HUES48 (cell line): ENCODE measurements at regions not wholly inside any gene's neighbourhood (a gene's known extent, or its start where the extent isn't known, plus 50 kb on each side); places are given as distances from the start of the nearest gene placed in this dataset.

ENCODE experiments used
- H3K27ac ChIP-seq: one replicate; pipeline ENCODE4 v1.7.0; 2013; ENCODE audit warnings: low read depth, low read length, inconsistent platforms
- H3K27me3 ChIP-seq: 2 replicates; pipeline ENCODE4 v1.6.1; 2013; ENCODE audit warnings: mild to moderate bottlenecking, low read length; ENCODE audit not compliant: control insufficient read depth, insufficient read depth
- H3K36me3 ChIP-seq: 2 replicates; pipeline ENCODE4 v1.6.1; 2013; ENCODE audit warnings: low read length; ENCODE audit not compliant: control insufficient read depth, insufficient read depth
- H3K4me1 ChIP-seq: 2 replicates; pipeline ENCODE4 v1.6.1; 2013; ENCODE audit warnings: mild to moderate bottlenecking, low read length; ENCODE audit not compliant: control insufficient read depth, insufficient read depth
- H3K4me3 ChIP-seq: 2 replicates; pipeline ENCODE4 v1.5.1; 2013; ENCODE audit warnings: mild to moderate bottlenecking, low read depth, low read length
- H3K9ac ChIP-seq: 2 replicates; pipeline ENCODE4 v1.6.1; 2013; ENCODE audit warnings: mild to moderate bottlenecking, low read depth, low read length, moderate library complexity
- H3K9me3 ChIP-seq: 2 replicates; pipeline ENCODE4 v1.6.1; 2013; ENCODE audit warnings: low read length; ENCODE audit not compliant: control insufficient read depth, insufficient read depth

DNA sequence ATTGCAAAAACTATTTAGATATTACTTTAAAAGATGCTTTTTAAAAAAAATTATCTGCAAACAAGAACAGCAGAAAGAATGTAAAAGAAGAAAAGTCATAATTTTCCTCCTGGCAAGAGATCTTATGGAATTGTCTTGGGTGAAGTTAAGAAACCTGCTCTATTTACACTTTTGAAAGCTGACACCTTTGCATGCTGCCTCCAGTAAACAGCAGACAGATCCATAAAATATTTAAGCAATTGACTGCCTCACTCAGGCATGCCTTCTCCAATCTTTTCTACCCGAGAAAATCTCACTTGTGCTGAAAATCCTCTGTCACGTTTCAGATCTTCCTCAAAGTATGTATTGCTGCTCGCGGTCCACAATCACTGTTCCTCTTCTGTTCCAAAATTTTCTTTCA lies 107.9 kb upstream of the ZP4 start:
- Histone ChIP-seq H3K27me3 (no peaks in the 10 kb centered on the region), H3K27ac (no peak overlapping the region), H3K9me3 (no peaks in the 10 kb centered on the region), H3K4me3 (no peak overlapping the region), H3K36me3 (no peaks in the 10 kb centered on the region), H3K9ac (no peak overlapping the region), H3K4me1 (peaks cover 16% of the 10 kb centered on the region; the same call in 1 of the 2 replicates)

DNA sequence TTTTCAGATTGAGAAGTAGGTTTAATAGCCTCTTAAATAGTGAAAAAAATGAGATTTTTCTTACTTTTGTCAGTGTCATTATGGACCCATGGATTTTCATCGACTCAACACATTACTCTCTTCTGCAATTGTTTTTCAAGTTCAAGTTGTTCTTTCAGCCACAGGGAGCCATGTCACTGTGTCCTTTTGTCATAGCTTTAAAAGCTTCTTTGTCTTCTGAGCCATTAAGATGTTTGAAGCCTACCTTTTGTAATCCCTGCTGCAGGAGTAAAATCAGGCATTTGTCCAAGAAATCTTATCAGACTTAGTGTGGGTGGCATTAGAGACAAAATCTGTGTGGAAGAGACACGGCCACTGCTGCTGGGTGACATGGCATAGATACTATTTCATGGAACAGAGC lies 92.8 kb upstream of the ZP4 start:
- H3K27me3 ChIP-seq = no peaks in the 10 kb centered on the region
- H3K9me3 ChIP-seq = no peaks in the 10 kb centered on the region
- H3K36me3 ChIP-seq = no peaks in the 10 kb centered on the region
- H3K9ac ChIP-seq = no peak overlapping the region
- no peak overlapping the region for H3K4me3 ChIP-seq
- no peak overlapping the region for H3K27ac ChIP-seq
- no peaks in the 10 kb centered on the region for H3K4me1 ChIP-seq

GRCh38 chr1:237981223-237981622 lies 90.5 kb upstream of the ZP4 start:
- Histone ChIP-seq H3K4me1 (peaks cover 6% of the 10 kb centered on the region), H3K36me3 (no peaks in the 10 kb centered on the region), H3K4me3 (no peak overlapping the region), H3K9ac (no peak overlapping the region), H3K27me3 (no peaks in the 10 kb centered on the region), H3K27ac (no peak overlapping the region), H3K9me3 (no peaks in the 10 kb centered on the region)

DNA sequence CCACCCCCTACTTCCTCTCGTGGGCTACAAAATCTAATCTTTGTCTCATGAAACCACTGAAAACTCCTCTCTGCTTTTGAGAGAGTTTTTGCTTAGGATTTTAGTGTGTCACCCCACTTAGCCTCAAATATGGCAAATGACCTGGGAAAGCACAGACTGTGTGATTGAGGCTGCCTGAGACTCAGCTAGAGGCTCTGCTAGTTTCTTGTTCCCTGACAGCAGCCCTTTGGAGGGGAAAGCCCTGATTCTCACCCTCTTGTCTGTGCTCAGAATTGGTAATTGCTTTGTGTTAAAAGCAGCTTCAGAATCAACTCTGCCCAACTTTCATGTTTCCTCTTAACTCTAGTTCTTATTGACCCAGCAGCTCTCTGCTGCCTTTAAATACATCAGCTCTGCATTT lies 85.6 kb upstream of the ZP4 start:
- Histone ChIP-seq H3K27ac (no peak overlapping the region), H3K4me1 (peaks cover 8% of the 10 kb centered on the region), H3K9ac (no peak overlapping the region), H3K27me3 (no peaks in the 10 kb centered on the region), H3K36me3 (no peaks in the 10 kb centered on the region), H3K9me3 (no peaks in the 10 kb centered on the region), H3K4me3 (no peak overlapping the region)

GRCh38 chr1:237975903-237976302 lies 85.2 kb upstream of the ZP4 start:
- Histone ChIP-seq H3K9ac (no peak overlapping the region), H3K27ac (no peak overlapping the region)

DNA sequence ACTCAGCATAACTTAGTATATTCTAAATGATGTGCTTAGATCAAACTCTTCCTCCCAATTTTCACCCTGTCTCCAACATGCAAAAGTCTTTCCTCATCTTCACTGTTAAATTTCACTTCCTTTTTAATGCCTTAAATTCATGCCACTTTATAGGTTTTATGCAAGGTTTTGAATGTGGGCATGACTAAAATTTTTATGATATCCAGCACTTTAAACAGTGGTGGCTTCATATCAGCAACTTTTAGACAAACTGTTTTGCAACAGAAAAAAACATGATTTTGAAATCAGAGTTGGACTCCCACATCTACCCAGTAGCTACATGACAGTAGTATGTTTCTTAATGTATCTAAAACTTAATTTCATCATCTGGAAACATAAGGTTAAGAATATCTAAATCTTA lies 84.7 kb upstream of the ZP4 start:
- H3K4me3 ChIP-seq = no peak overlapping the region
- H3K9me3 ChIP-seq = no peaks in the 10 kb centered on the region

More at GRCh38 chr1:237975903-237976302, 85.2 kb upstream of the ZP4 start:
- H3K27me3 ChIP-seq = no peaks in the 10 kb centered on the region
- H3K36me3 ChIP-seq = no peaks in the 10 kb centered on the region
- H3K4me1 ChIP-seq = peaks cover 8% of the 10 kb centered on the region
- H3K4me3 ChIP-seq = no peak overlapping the region
- H3K9me3 ChIP-seq = no peaks in the 10 kb centered on the region

DNA sequence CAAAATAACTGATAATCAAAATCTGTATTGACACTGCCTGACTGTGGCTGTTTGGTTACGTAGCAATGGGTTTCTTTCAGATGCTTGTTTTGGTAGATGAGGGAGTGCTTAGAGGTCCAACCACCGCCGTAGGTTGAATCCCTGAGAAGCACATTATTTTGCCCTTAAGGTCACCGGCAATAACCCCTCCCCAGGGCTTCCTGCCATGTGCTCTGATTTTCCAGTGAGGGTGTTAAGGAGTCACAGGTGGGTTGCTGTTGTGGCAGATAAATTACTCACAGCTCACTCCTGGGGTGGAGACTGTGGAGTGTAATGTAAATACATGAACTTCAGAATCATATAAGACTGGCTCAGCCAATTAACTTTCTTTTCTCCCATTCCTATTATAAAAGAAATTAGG lies 81.5 kb upstream of the ZP4 start:
- no peaks in the 10 kb centered on the region for H3K27me3 ChIP-seq
- no peaks in the 10 kb centered on the region for H3K9me3 ChIP-seq

More for the DNA sequence above, 84.7 kb upstream of the ZP4 start:
- no peaks in the 10 kb centered on the region for H3K27me3 ChIP-seq
- H3K4me1 ChIP-seq = peaks cover 8% of the 10 kb centered on the region
- no peak overlapping the region for H3K9ac ChIP-seq
- no peaks in the 10 kb centered on the region for H3K36me3 ChIP-seq
- no peak overlapping the region for H3K27ac ChIP-seq

GRCh38 chr1:237962985-237963384 lies 72.3 kb upstream of the ZP4 start:
- Histone ChIP-seq H3K27me3 (no peaks in the 10 kb centered on the region), H3K9me3 (no peaks in the 10 kb centered on the region), H3K4me1 (peaks cover 17% of the 10 kb centered on the region), H3K9ac (no peak overlapping the region), H3K36me3 (no peaks in the 10 kb centered on the region), H3K27ac (no peak overlapping the region), H3K4me3 (no peak overlapping the region)

More for the DNA sequence above, 81.5 kb upstream of the ZP4 start:
- H3K4me3 ChIP-seq = no peak overlapping the region
- no peak overlapping the region for H3K27ac ChIP-seq
- H3K4me1 ChIP-seq = peaks cover 5% of the 10 kb centered on the region; the same call in 1 of the 2 replicates
- H3K9ac ChIP-seq = no peak overlapping the region
- no peaks in the 10 kb centered on the region for H3K36me3 ChIP-seq

- no peak overlapping the region for H3K4me3 ChIP-seq
- H3K27ac ChIP-seq = no peak overlapping the region
Measured at GRCh38 chr1:237961754-237962153, 71.0 kb upstream of the ZP4 start.

DNA sequence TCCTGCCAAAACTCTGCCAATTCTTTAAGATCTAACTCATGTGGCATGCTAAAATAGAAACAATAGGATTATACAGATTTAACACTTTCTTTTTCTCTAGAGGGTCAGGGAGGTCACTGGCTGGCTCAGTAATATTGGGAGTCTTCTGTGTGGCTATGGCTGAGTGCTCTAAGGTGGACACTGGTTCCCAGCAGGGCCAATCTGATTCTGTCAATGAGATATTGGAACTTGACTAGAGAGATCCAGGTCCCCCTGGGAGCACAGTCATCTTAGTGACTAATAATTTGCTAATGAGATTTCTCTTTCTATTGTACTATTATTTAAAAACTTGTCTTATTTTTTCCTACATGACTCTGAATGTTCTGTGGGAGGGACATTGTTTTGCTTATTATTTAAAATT lies 69.1 kb upstream of the ZP4 start:
- no peaks in the 10 kb centered on the region for H3K9me3 ChIP-seq
- H3K27me3 ChIP-seq = no peaks in the 10 kb centered on the region
- no peak overlapping the region for H3K4me3 ChIP-seq
- no peaks in the 10 kb centered on the region for H3K36me3 ChIP-seq
- H3K9ac ChIP-seq = no peak overlapping the region
- H3K27ac ChIP-seq = no peak overlapping the region
- H3K4me1 ChIP-seq = peaks cover 17% of the 10 kb centered on the region

More at GRCh38 chr1:237961754-237962153, 71.0 kb upstream of the ZP4 start:
- no peaks in the 10 kb centered on the region for H3K9me3 ChIP-seq
- H3K27me3 ChIP-seq = no peaks in the 10 kb centered on the region
- H3K4me1 ChIP-seq = peaks cover 17% of the 10 kb centered on the region
- H3K9ac ChIP-seq = no peak overlapping the region
- no peaks in the 10 kb centered on the region for H3K36me3 ChIP-seq

DNA sequence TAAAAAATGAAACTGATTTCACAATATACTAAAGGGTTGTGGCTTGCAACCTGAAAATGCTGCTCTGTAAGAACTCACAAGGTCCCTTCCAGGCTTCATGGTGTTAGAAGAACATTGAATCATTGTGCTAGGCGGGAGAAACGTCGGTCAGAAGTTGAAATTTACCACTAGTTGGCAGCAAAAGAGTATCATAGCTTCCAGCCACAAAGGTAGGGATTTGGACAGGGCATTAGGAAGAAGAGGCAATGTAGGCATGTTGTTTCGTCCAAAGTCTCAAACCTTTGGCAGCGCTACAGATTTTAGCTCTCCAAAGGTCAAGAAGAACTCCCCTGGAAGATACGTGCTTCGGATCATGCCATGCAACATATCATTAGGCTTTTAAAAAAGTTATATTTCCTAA lies 62.5 kb upstream of the ZP4 start:
- Histone ChIP-seq H3K9ac (no peak overlapping the region), H3K4me3 (no peak overlapping the region), H3K27me3 (no peaks in the 10 kb centered on the region), H3K4me1 (no peaks in the 10 kb centered on the region), H3K27ac (no peak overlapping the region), H3K9me3 (no peaks in the 10 kb centered on the region), H3K36me3 (no peaks in the 10 kb centered on the region)
